GM13976 (cell line): ENCODE measurements at regions not wholly inside any gene's neighbourhood (a gene's known extent, or its start where the extent isn't known, plus 50 kb on each side); places are given as distances from the start of the nearest gene placed in this dataset.

ENCODE experiments used
- DNase-seq: peaks from one replicate; pipeline ENCODE4 v3.0.0; 2012; ENCODE audit warnings: low spot score
- in situ Hi-C: fragments of 300-500 bp; cut with MboI; formaldehyde crosslinking; loops from one replicate; pipeline ENCODE4 v1.12.0; 2022; ENCODE audit warnings: low sequenced_read_pairs, mixed read lengths, inconsistent platforms; ENCODE audit not compliant: unreplicated experiment
- TF ChIP-seq, protein P1 (sequence below): IDR thresholded peaks from 2 replicates; pipeline ENCODE4 v1.5.1; 2012; ENCODE audit warnings: borderline replicate concordance, mild to moderate bottlenecking; ENCODE audit not compliant: insufficient read depth; ENCODE audit errors: extremely low read depth, missing control alignments, control extremely low read depth

DNA sequence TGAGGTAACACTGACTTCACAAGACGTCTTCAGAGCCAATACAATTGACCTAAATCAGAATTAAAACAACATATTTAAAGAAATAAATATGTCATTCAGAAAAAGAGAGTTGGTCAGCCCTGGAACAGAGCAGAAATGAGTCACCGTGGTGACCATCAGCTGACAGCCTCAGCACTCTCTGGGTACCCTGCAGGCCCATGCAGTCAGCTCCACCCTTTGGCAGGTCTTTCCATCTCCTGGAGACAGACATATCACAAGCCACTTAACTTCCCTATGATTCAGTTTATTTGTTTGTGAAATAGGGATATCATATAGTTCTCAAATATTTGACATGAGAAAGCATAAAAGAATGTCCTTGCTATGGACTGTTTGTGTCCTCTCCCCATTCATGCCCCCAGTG is 151.6 kb upstream of the MEF2C start:
- TF ChIP-seq, protein P1, sequence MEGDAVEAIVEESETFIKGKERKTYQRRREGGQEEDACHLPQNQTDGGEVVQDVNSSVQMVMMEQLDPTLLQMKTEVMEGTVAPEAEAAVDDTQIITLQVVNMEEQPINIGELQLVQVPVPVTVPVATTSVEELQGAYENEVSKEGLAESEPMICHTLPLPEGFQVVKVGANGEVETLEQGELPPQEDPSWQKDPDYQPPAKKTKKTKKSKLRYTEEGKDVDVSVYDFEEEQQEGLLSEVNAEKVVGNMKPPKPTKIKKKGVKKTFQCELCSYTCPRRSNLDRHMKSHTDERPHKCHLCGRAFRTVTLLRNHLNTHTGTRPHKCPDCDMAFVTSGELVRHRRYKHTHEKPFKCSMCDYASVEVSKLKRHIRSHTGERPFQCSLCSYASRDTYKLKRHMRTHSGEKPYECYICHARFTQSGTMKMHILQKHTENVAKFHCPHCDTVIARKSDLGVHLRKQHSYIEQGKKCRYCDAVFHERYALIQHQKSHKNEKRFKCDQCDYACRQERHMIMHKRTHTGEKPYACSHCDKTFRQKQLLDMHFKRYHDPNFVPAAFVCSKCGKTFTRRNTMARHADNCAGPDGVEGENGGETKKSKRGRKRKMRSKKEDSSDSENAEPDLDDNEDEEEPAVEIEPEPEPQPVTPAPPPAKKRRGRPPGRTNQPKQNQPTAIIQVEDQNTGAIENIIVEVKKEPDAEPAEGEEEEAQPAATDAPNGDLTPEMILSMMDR, result no peak
- in situ Hi-C loops, result no loop called here
- no peak for DNase-seq

DNA sequence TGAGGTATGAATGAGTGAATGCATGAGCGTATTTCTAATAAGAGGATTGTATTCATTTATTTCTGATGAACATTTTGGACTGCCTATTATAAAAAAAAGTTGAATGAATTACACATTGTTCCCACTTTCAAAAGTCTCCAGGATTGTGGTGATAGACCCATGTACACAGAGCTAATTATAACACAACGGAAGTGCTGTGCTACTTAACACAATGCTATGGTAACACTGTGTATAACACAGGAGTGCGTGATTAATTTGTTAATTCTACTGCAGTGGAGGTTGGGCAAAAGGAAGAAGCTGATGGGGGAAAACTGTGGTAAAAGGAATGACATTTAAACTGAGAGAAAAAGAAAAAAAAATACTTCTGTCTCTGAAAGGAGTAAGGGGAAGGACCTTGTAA is 147.8 kb upstream of the MEF2C start:
- in situ Hi-C loops, result no loop called here
- TF ChIP-seq, protein P1, result no peak
- DNase-seq, result no peak

DNA sequence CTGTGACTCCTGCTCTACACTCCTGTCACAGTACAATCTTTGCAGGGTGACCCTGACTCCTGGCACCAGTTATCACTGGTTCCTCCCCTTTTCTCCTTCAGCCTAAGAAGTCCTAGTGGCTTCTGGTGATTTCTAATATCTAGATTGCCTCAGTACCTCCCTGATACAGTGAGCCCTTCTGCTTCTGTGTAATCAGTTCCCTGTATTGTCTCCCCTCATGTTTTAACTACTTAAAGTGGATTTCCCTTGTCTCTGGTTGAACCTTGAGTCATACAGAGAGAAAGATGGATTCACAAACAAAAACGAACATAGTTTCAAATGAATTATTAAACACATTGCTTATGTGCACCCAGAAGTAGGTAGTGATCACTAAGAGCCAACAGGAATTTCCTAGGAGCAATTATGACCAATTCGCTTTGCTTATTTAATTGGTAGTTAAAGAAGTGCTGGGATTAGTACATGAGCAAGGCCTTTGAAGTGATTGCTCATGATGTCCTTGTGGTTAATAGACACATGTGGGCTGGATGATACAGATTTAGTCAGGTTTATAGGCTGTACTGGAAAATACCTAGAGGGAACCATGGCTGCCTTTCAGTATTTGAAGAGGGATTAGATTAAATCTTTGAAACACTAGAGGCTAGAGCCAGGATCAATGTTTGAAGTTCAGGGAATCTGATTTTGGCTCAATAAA is 145.8 kb upstream of the MEF2C start:
- TF ChIP-seq, protein P1, result no peak
- in situ Hi-C loops, result no loop called here
- no peak for DNase-seq

DNA sequence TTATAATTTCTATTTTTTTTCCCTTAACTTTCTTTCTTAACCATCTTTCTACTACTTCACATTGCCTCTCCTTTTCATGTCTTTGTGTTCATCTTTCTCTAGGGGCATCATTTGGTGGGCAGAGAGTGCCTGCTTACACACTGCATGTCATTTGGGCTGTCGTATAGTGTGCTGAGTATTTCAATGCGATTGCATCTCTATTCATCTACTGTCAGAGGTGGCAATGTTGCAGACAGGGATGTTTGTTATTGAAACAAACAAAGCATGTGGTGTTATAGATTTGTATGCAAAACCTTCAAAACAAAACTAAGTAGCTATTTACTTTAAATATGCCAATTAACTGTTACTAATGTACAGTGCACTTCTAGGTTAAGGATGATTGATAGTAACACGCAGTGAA is 141.1 kb upstream of the MEF2C start:
- DNase-seq, result no peak
- in situ Hi-C loops, result no loop called here
- TF ChIP-seq, protein P1, result no peak

DNA sequence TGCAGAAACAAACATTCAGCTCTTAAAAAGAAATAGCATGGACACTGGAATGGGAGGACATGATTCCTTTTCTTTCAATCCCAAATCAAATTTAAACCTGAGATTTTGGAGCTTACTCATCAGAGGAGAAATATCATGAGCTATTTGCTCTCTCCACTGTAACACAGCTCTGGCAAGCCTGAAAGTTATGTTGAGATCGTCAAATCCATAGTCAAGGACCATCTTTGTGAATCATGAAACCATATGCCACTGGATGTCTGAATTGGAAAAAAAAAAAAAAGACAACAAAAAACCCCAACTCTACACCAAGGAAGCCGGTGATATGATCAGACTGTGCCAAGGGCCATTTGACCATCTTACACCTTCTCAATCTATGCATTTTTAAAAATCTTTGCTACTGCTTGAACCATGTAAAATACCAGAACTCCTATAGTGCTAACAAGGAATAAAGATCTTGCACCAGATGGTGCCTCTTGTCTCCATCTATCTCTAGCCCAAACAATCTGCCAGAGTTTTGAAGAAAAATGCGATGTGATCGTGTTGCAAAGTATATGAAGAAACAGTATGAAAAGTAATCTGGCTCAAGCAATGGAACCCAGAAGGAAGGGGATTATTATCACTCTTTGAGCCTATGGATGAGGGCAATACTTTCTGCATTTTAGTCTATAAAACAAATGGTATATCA is 138.1 kb upstream of the MEF2C start:
- in situ Hi-C loops, result no loop called here
- no peak for DNase-seq
- TF ChIP-seq, protein P1, result no peak

DNA sequence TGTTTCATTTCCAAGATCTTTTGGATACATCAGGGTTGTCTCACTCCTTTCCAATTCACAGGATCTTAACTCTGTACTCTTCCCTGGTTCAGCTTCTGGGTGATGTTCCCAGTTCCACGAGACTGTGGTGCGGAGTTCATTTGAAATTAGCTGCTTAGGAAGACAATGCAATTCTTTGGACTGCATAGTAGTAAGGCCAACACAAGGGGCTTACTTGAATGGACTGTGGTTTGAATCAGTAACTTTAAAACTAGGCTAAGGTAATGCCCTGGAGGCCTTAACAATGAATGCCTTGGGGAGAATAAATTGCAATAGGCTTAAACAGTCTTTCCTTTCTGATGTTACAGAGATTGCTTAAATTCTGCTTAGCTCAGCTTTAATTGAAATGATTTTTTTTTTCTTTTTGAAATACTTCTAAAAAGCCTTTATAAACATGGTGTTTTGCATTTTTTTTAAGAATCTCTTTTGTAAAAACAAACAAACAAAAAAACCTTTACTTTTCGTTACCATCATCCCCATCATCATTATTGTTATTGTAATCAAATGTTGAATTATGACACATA is 133.8 kb upstream of the MEF2C start:
- in situ Hi-C loops, result no loop called here
- TF ChIP-seq, protein P1, result no peak
- no peak for DNase-seq
